ENCODE measurements at regions not wholly inside any gene's neighbourhood (a gene's known extent, or its start where the extent isn't known, plus 50 kb on each side); places are given as distances from the start of the nearest gene placed in this dataset.
"Not testable (repeated sequence)": the region's sequence is repeated elsewhere in the genome, so short reads cannot be mapped to it uniquely, and the experiment has no call there.

DNA sequence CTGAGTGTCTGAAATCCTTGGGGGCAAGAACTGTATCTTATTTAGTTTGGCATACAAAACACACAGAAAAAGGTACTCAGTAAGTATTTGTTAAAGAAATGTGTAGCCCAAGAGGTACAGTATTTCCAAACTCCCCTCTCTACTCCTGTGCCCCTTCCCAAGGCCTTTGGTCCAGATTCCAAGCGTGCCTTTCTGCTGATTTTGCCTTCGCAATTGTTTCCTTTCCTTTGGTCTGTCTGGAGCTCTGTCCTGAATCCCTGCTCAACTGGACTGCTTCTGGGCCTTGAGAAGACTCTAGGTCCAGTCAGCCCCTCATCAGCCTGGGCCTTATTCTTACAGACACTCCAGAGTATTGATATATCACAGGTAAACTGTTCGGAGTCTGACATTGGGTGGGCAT is 122.2 kb upstream of the SYNCRIP start:
- TF ChIP-seq ELF4 (IDR thresholded peaks at IDR 0.05) (no peak), NFRKB (IDR thresholded peaks at IDR 0.05) (no peak), ZNF384 (IDR thresholded peaks at IDR 0.05) (no peak)
- POLR2A ChIA-PET: no interaction called here
- DNase-seq (ENCODE audit: extremely low spot score): no peak
- CTCF ChIA-PET: no interaction called here

GRCh38 chr6:85756982-85757381 is 114.3 kb upstream of the SYNCRIP start:
- DNase-seq (ENCODE audit: extremely low spot score): no peak
- POLR2A ChIA-PET: no interaction called here
- CTCF ChIA-PET: interaction anchor here (1.0 kb wide), 1 partner anchor 164 kb away, joined by 3 read pairs; no protein-coding TSS in a partner anchor
- TF ChIP-seq SP1 (IDR thresholded peaks at IDR 0.05): no peak
- TF ChIP-seq CTBP1 (IDR thresholded peaks at IDR 0.05; ENCODE audit: borderline replicate concordance): no peak
- no peak for TF ChIP-seq HDGF (IDR thresholded peaks at IDR 0.05; ENCODE audit: borderline replicate concordance)
- no peak for TF ChIP-seq L3MBTL2 (conservative IDR thresholded peaks at IDR 0.05)
- TF ChIP-seq BHLHE40 (IDR thresholded peaks at IDR 0.05; ENCODE audit: borderline replicate concordance): no peak
- TF ChIP-seq, protein P1, sequence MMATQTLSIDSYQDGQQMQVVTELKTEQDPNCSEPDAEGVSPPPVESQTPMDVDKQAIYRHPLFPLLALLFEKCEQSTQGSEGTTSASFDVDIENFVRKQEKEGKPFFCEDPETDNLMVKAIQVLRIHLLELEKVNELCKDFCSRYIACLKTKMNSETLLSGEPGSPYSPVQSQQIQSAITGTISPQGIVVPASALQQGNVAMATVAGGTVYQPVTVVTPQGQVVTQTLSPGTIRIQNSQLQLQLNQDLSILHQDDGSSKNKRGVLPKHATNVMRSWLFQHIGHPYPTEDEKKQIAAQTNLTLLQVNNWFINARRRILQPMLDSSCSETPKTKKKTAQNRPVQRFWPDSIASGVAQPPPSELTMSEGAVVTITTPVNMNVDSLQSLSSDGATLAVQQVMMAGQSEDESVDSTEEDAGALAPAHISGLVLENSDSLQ (IDR thresholded peaks at IDR 0.05): no peak
- TF ChIP-seq FOXK2 (IDR thresholded peaks at IDR 0.05): no peak
- TF ChIP-seq ELF4 (IDR thresholded peaks at IDR 0.05): no peak
- TF ChIP-seq FOXM1 (IDR thresholded peaks at IDR 0.05; ENCODE audit: borderline replicate concordance): no peak
- TF ChIP-seq ZNF384 (IDR thresholded peaks at IDR 0.05): no peak
- TF ChIP-seq FOXA1 (IDR thresholded peaks at IDR 0.05): no peak

DNA sequence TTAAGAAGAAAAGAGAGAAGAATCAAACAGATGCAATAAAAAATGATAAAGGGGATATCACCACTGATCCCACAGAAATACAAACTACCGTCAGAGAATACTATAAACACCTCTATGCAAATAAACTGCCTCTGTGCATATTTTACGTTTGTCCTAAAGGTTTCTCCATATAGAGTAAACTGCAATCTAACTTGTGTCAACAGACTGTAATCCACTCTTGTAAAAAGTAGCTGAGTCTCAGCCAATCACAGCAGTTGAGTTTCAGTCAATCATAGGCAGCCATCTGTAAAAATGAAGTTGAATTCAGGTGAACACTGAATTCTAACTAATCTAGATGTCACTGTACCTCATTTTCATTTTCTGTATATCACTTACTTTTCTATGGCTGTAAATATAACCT is 112.2 kb upstream of the SYNCRIP start:
- no peak for DNase-seq (ENCODE audit: extremely low spot score)
- TF ChIP-seq TARDBP (IDR thresholded peaks at IDR 0.05): no peak
- TF ChIP-seq, protein P1 (IDR thresholded peaks at IDR 0.05): 0 out of 2 replicates have a peak, but pooled peaks have one; percentile 5
- ChIA-PET POLR2A (no interaction called here), CTCF (no interaction called here)

DNA sequence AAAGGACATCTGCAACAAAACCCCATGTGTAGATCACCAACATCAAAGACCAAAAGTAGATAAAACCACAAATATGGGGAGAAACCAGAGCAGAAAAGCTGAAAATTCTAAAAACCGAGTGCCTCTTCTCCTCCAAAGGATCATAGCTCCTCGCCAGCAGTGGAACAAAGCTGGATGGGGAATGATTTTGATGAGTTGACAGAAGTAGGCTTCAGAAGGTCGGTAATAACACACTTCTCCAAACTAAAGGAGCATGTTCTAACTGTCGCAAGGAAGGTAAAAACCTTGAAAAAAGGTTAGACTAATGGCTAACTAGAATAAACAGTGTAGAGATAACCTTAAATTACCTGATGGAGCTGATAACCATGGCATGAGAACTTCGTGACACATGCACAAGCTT is 109.9 kb upstream of the SYNCRIP start:
- POLR2A ChIA-PET: no interaction called here
- TF ChIP-seq FOXM1 (IDR thresholded peaks at IDR 0.05; ENCODE audit: borderline replicate concordance): no peak
- TF ChIP-seq FOXA1 (IDR thresholded peaks at IDR 0.05): no peak
- DNase-seq (ENCODE audit: extremely low spot score): no peak
- CTCF ChIA-PET: no interaction called here

GRCh38 chr6:85751374-85752055 is 108.8 kb upstream of the SYNCRIP start:
- no peak for DNase-seq (ENCODE audit: extremely low spot score)
- no peak for TF ChIP-seq HDGF (IDR thresholded peaks at IDR 0.05; ENCODE audit: borderline replicate concordance)
- TF ChIP-seq LEF1 (IDR thresholded peaks at IDR 0.05; ENCODE audit: borderline replicate concordance): no peak
- TF ChIP-seq ELF4 (IDR thresholded peaks at IDR 0.05): no peak
- no peak for TF ChIP-seq ARNT (IDR thresholded peaks at IDR 0.05)
- TF ChIP-seq SP1 (IDR thresholded peaks at IDR 0.05): no peak
- no peak for TF ChIP-seq BHLHE40 (IDR thresholded peaks at IDR 0.05; ENCODE audit: borderline replicate concordance)
- TF ChIP-seq FOXA1 (IDR thresholded peaks at IDR 0.05): no peak
- TF ChIP-seq L3MBTL2 (conservative IDR thresholded peaks at IDR 0.05): no peak
- no peak for TF ChIP-seq FOXK2 (IDR thresholded peaks at IDR 0.05)
- TF ChIP-seq SUZ12 (IDR thresholded peaks at IDR 0.05): no peak
- TF ChIP-seq ZNF384 (IDR thresholded peaks at IDR 0.05): no peak
- no peak for TF ChIP-seq NFRKB (IDR thresholded peaks at IDR 0.05)
- TF ChIP-seq TARDBP (IDR thresholded peaks at IDR 0.05): no peak
- TF ChIP-seq, protein P1 (IDR thresholded peaks at IDR 0.05): no peak
- no peak for TF ChIP-seq FOXM1 (IDR thresholded peaks at IDR 0.05; ENCODE audit: borderline replicate concordance)
- TF ChIP-seq CTBP1 (IDR thresholded peaks at IDR 0.05; ENCODE audit: borderline replicate concordance): no peak
- CTCF ChIA-PET: no interaction called here
- POLR2A ChIA-PET: no interaction called here

GRCh38 chr6:85750146-85750545 is 107.5 kb upstream of the SYNCRIP start:
- POLR2A ChIA-PET; CTCF ChIA-PET; DNase-seq (ENCODE audit: extremely low spot score): not testable (repeated sequence)

GRCh38 chr6:85749236-85749635 is 106.5 kb upstream of the SYNCRIP start:
- ChIA-PET CTCF (no interaction called here), POLR2A (no interaction called here)
- TF ChIP-seq L3MBTL2 (conservative IDR thresholded peaks at IDR 0.05) (no peak), SUZ12 (IDR thresholded peaks at IDR 0.05) (no peak), NFRKB (IDR thresholded peaks at IDR 0.05) (no peak), ZNF384 (IDR thresholded peaks at IDR 0.05) (no peak)
- no peak for DNase-seq (ENCODE audit: extremely low spot score)

DNA sequence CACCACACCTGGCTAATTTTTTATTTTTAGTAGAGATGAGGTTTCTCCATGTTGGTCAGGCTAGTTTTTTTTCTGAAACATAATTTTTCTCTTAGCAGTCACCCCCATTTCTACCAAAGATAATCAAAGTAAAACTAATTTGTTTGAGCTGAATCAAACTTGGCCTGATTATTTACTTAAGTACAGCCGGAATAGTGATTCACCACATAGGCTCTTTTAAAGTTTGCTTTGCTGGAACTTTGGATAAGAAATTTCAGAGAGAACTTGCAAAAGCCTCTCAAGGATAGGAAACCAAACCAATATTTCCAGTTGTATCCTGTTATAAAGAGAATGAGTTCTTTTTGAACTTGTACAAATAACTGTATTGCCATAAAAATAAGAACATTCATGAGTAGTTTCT is 105.0 kb upstream of the SYNCRIP start:
- ChIA-PET CTCF (no interaction called here), POLR2A (no interaction called here)
- no peak for TF ChIP-seq BHLHE40 (IDR thresholded peaks at IDR 0.05; ENCODE audit: borderline replicate concordance)
- no peak for TF ChIP-seq TARDBP (IDR thresholded peaks at IDR 0.05)
- no peak for TF ChIP-seq L3MBTL2 (conservative IDR thresholded peaks at IDR 0.05)

More for the DNA sequence above, 105.0 kb upstream of the SYNCRIP start:
- no peak for DNase-seq (ENCODE audit: extremely low spot score)

All from HEK293T (cell line).